ENCODE measurements at regions not wholly inside any gene's neighbourhood (a gene's known extent, or its start where the extent isn't known, plus 50 kb on each side); places are given as distances from the start of the nearest gene placed in this dataset.

DNA sequence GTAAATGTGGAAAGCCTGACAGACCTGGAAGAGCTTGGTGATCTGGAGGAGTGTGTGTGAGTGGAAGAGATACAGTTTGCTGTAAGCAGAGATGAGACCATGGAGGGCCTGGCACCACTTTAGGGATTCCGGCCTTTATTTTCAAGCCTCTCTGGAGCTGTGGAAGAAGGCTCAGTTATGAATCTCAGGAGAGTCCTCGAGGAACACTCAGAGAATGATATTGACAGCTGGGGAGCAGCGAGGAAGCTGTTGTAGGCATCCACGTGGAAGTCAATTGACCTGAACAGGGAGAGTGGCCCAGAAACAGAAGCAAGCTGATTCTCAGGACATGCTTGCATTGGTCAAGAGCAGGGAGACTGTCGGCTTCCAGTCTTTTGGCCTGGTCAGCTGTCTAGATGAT, 108.4 kb upstream of the FOXQ1 start:
- no peak for ATAC-seq (replicated peaks in 1 of 4)
- Histone ChIP-seq H3K4me1 (ENCODE audit: control insufficient read depth in 1 of 2, extremely low read depth in 1 of 2, insufficient read depth in 2 of 2, low read length in 2 of 2) (peaks cover 0 to 5% of the 10 kb centered on the region in 2 experiments), H3K4me3 (ENCODE audit: control insufficient read depth in 1 of 2, extremely low read depth in 1 of 2, low read length in 1 of 2) (no peak overlapping the region), H3K27ac (ENCODE audit: low read length) (no peak overlapping the region), H3K9me3 (no peaks in the 10 kb centered on the region), H3K36me3 (ENCODE audit: control insufficient read depth in 2 of 2, extremely low read depth in 1 of 2, insufficient read depth in 1 of 2, low read length in 1 of 2) (no peaks in the 10 kb centered on the region), H3K27me3 (replicated peaks in 1 of 2; ENCODE audit: control insufficient read depth in 2 of 2, extremely low read depth in 1 of 2, insufficient read depth in 2 of 2, low read length in 1 of 2) (peaks cover 0 to 29% of the 10 kb centered on the region in 2 experiments)
- Mint-ChIP-seq H3K27ac (no peak overlapping the region), H3K4me3 (no peak overlapping the region), H3K36me3 (no peaks in the 10 kb centered on the region), H3K9me3 (no peaks in the 10 kb centered on the region), H3K27me3 (peaks cover 26 to 34% of the 10 kb centered on the region in 2 donors), H3K4me1 (peaks cover 7 to 11% (median 10%) of the 10 kb centered on the region in 3 donors)
- 64% methylated on average over 5 of the region's 5 CpGs for WGBS (ENCODE audit: insufficient coverage)
- POLR2A ChIA-PET: no interaction called here
- CTCF ChIA-PET: no interaction called here
- no peak for DNase-seq

GRCh38 chr6:1202201-1202600, 109.7 kb upstream of the FOXQ1 start:
- H3K4me3 Mint-ChIP-seq: no peak overlapping the region
- no peaks in the 10 kb centered on the region for H3K9me3 ChIP-seq
- ChIA-PET CTCF (no interaction called here), POLR2A (no interaction called here)
- H3K36me3 Mint-ChIP-seq: no peaks in the 10 kb centered on the region
- no peak overlapping the region for H3K4me3 ChIP-seq (ENCODE audit: control insufficient read depth in 1 of 2, extremely low read depth in 1 of 2, low read length in 1 of 2)
- ATAC-seq (replicated peaks in 1 of 4): no peak
- no peak overlapping the region for H3K27ac Mint-ChIP-seq
- H3K27me3 ChIP-seq (replicated peaks in 1 of 2; ENCODE audit: control insufficient read depth in 2 of 2, extremely low read depth in 1 of 2, insufficient read depth in 2 of 2, low read length in 1 of 2): peaks cover 0 to 29% of the 10 kb centered on the region in 2 experiments
- WGBS (ENCODE audit: insufficient coverage): 32% methylated on average over 4 of the region's 7 CpGs
- H3K9me3 Mint-ChIP-seq: no peaks in the 10 kb centered on the region
- H3K4me1 Mint-ChIP-seq: peaks cover 7 to 11% (median 10%) of the 10 kb centered on the region in 3 donors
- peaks cover 23 to 26% of the 10 kb centered on the region in 2 donors for H3K27me3 Mint-ChIP-seq
- DNase-seq: no peak
- no peak overlapping the region for H3K27ac ChIP-seq (ENCODE audit: low read length)
- peaks cover 0 to 5% of the 10 kb centered on the region in 2 experiments for H3K4me1 ChIP-seq (ENCODE audit: control insufficient read depth in 1 of 2, extremely low read depth in 1 of 2, insufficient read depth in 2 of 2, low read length in 2 of 2)
- H3K36me3 ChIP-seq (ENCODE audit: control insufficient read depth in 2 of 2, extremely low read depth in 1 of 2, insufficient read depth in 1 of 2, low read length in 1 of 2): no peaks in the 10 kb centered on the region

DNA sequence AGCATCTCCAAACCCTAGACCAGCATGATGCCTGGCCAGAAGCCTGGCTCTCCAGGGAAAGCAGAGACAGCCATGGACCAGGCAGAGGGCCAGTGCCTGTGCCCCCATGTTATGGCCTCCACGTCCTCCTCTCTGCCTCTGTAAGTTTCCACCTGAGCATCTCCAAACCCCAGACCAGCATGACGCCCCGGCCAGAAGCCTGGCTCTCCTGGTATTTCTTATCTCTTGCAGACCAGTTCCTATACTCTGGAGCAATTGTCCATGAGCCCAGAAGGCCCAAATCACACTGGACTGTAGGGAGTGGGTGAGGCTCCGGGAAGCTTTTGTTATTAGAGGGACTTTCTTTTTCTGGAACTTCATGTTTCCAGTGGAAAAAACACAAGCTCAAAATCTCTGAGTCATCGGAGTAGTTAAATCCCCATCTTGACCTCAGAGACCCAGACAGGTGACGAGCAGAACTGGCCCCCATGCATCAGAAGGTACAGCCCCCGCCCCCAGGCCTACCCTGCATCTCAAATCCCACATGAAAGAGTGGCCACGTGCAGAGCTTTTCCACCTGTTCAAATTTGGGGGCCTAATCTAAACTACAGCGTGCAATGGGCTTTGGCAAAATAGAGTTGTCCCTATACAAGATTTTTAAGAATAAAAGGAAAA, 110.2 kb upstream of the FOXQ1 start:
- Mint-ChIP-seq H3K9me3 (no peaks in the 10 kb centered on the region), H3K4me1 (peaks cover 7 to 11% (median 10%) of the 10 kb centered on the region in 3 donors), H3K27ac (no peak overlapping the region), H3K36me3 (no peaks in the 10 kb centered on the region), H3K27me3 (peaks cover 19 to 24% of the 10 kb centered on the region in 2 donors), H3K4me3 (no peak overlapping the region)
- H3K4me1 ChIP-seq (ENCODE audit: control insufficient read depth in 1 of 2, extremely low read depth in 1 of 2, insufficient read depth in 2 of 2, low read length in 2 of 2): peaks cover 0 to 5% of the 10 kb centered on the region in 2 experiments
- no peak for ATAC-seq (replicated peaks in 1 of 4)
- no peak overlapping the region for H3K4me3 ChIP-seq (ENCODE audit: control insufficient read depth in 1 of 2, extremely low read depth in 1 of 2, low read length in 1 of 2)
- H3K27me3 ChIP-seq (replicated peaks in 1 of 2; ENCODE audit: control insufficient read depth in 2 of 2, extremely low read depth in 1 of 2, insufficient read depth in 2 of 2, low read length in 1 of 2): peaks cover 0 to 29% of the 10 kb centered on the region in 2 experiments
- H3K27ac ChIP-seq (ENCODE audit: low read length): no peak overlapping the region
- DNase-seq: no peak
- H3K9me3 ChIP-seq: no peaks in the 10 kb centered on the region
- CTCF ChIA-PET: no interaction called here
- POLR2A ChIA-PET: no interaction called here
- 60% methylated on average over 5 of the region's 9 CpGs for WGBS (ENCODE audit: insufficient coverage)
- no peaks in the 10 kb centered on the region for H3K36me3 ChIP-seq (ENCODE audit: control insufficient read depth in 2 of 2, extremely low read depth in 1 of 2, insufficient read depth in 1 of 2, low read length in 1 of 2)

- H3K27ac Mint-ChIP-seq: no peak overlapping the region
- Histone ChIP-seq H3K4me3 (ENCODE audit: control insufficient read depth in 1 of 2, extremely low read depth in 1 of 2, low read length in 1 of 2) (no peak overlapping the region), H3K27me3 (replicated peaks in 1 of 2; ENCODE audit: control insufficient read depth in 2 of 2, extremely low read depth in 1 of 2, insufficient read depth in 2 of 2, low read length in 1 of 2) (peaks cover 0 to 22% of the 10 kb centered on the region in 2 experiments), H3K9me3 (no peaks in the 10 kb centered on the region), H3K4me1 (ENCODE audit: control insufficient read depth in 1 of 2, extremely low read depth in 1 of 2, insufficient read depth in 2 of 2, low read length in 2 of 2) (peaks cover 0 to 5% of the 10 kb centered on the region in 2 experiments), H3K36me3 (ENCODE audit: control insufficient read depth in 2 of 2, extremely low read depth in 1 of 2, insufficient read depth in 1 of 2, low read length in 1 of 2) (no peaks in the 10 kb centered on the region), H3K27ac (ENCODE audit: low read length) (no peak overlapping the region)
- DNase-seq: no peak
- POLR2A ChIA-PET: interaction anchor here in 1 of 2 donors (0.7 kb wide), 1 partner anchor 666 kb away, joined by 3 read pairs; no protein-coding TSS in a partner anchor
- H3K9me3 Mint-ChIP-seq: peaks cover 0 to 7% (median 3%) of the 10 kb centered on the region in 3 donors
- peaks cover 7 to 11% (median 10%) of the 10 kb centered on the region in 3 donors for H3K4me1 Mint-ChIP-seq
- peaks cover 10 to 27% of the 10 kb centered on the region in 2 donors for H3K27me3 Mint-ChIP-seq
- 69% methylated on average over 9 of the region's 15 CpGs for WGBS (ENCODE audit: insufficient coverage)
- H3K4me3 Mint-ChIP-seq: no peak overlapping the region
- no peak for ATAC-seq (replicated peaks in 1 of 4)
- no peaks in the 10 kb centered on the region for H3K36me3 Mint-ChIP-seq
- CTCF ChIA-PET: no interaction called here
These were observed 111.3 kb upstream of the FOXQ1 start for GRCh38 chr6:1200409-1201101.

DNA sequence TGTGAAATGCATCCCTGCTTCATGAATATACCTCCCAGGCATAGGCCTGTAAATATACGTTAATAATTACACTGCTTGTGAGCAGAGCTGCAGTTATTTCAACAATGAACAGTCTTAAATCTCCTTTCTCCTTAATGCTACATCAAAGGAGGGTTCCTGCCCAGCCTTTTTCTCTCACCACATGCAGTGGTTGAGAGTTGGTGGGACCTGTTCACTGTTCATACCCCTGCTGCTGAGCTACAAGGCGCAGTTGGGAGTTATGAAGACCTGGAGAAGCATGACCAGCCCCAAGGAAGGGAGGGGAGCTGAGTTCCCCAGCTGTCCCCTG, 111.9 kb upstream of the FOXQ1 start:
- ChIA-PET CTCF (no interaction called here), POLR2A (no interaction called here)
- Mint-ChIP-seq H3K27me3 (peaks cover 10 to 27% of the 10 kb centered on the region in 2 donors), H3K4me1 (peaks cover 7 to 11% (median 10%) of the 10 kb centered on the region in 3 donors), H3K36me3 (no peaks in the 10 kb centered on the region), H3K4me3 (no peak overlapping the region), H3K27ac (no peak overlapping the region), H3K9me3 (peaks cover 2 to 8% (median 5%) of the 10 kb centered on the region in 3 donors)
- Histone ChIP-seq H3K36me3 (ENCODE audit: control insufficient read depth in 2 of 2, extremely low read depth in 1 of 2, insufficient read depth in 1 of 2, low read length in 1 of 2) (no peaks in the 10 kb centered on the region), H3K27ac (ENCODE audit: low read length) (no peak overlapping the region), H3K27me3 (replicated peaks in 1 of 2; ENCODE audit: control insufficient read depth in 2 of 2, extremely low read depth in 1 of 2, insufficient read depth in 2 of 2, low read length in 1 of 2) (peaks cover 0 to 22% of the 10 kb centered on the region in 2 experiments), H3K4me1 (ENCODE audit: control insufficient read depth in 1 of 2, extremely low read depth in 1 of 2, insufficient read depth in 2 of 2, low read length in 2 of 2) (peaks cover 0 to 5% of the 10 kb centered on the region in 2 experiments), H3K9me3 (no peaks in the 10 kb centered on the region), H3K4me3 (ENCODE audit: control insufficient read depth in 1 of 2, extremely low read depth in 1 of 2, low read length in 1 of 2) (no peak overlapping the region)
- ATAC-seq (replicated peaks in 1 of 4) (no peak), DNase-seq (no peak)
- WGBS (ENCODE audit: insufficient coverage): 60% methylated on average over 1 of the region's 2 CpGs

DNA sequence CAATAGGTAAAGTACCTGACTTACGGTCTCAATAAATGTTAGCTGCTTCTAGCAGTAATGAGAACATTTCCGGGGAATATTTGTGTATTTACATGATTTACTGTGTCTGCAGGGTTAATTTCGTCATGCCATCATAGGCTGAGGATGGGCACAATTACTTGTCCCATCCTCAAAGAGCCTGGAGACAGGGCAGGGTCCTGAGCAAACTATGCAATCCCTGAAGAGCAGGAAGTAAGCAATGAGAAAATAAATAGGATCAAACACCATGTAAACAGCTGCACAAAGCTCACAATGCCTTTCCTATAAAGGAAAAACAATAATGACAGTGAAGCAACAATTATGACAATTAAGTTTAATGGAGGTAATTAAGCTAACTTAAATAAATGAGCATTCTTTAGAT, 114.6 kb upstream of the FOXQ1 start:
- peaks cover 0 to 2% of the 10 kb centered on the region in 2 experiments for H3K4me1 ChIP-seq (ENCODE audit: control insufficient read depth in 1 of 2, extremely low read depth in 1 of 2, insufficient read depth in 2 of 2, low read length in 2 of 2)
- H3K27me3 Mint-ChIP-seq: peaks cover 7 to 31% of the 10 kb centered on the region in 2 donors
- H3K9me3 Mint-ChIP-seq: peaks cover 6 to 14% (median 12%) of the 10 kb centered on the region in 3 donors
- peaks cover 2 to 3% (median 2%) of the 10 kb centered on the region in 3 donors for H3K4me1 Mint-ChIP-seq
- DNase-seq (no peak), ATAC-seq (replicated peaks in 1 of 4) (no peak)
- H3K36me3 Mint-ChIP-seq: no peaks in the 10 kb centered on the region
- WGBS (ENCODE audit: insufficient coverage): 79% methylated on average over 2 of the region's 3 CpGs
- no peak overlapping the region for H3K4me3 Mint-ChIP-seq
- H3K27ac ChIP-seq (ENCODE audit: low read length): no peak overlapping the region
- no peak overlapping the region for H3K27ac Mint-ChIP-seq
- H3K27me3 ChIP-seq (replicated peaks in 1 of 2; ENCODE audit: control insufficient read depth in 2 of 2, extremely low read depth in 1 of 2, insufficient read depth in 2 of 2, low read length in 1 of 2): peaks cover 0 to 7% of the 10 kb centered on the region in 2 experiments
- H3K36me3 ChIP-seq (ENCODE audit: control insufficient read depth in 2 of 2, extremely low read depth in 1 of 2, insufficient read depth in 1 of 2, low read length in 1 of 2): no peaks in the 10 kb centered on the region
- ChIA-PET POLR2A (no interaction called here), CTCF (no interaction called here)
- H3K9me3 ChIP-seq: peaks cover 2% of the 10 kb centered on the region
- no peak overlapping the region for H3K4me3 ChIP-seq (ENCODE audit: control insufficient read depth in 1 of 2, extremely low read depth in 1 of 2, low read length in 1 of 2)
